DOHH2 (cell line): ENCODE measurements at regions not wholly inside any gene's neighbourhood (a gene's known extent, or its start where the extent isn't known, plus 50 kb on each side); places are given as distances from the start of the nearest gene placed in this dataset.
"Not testable (repeated sequence)": the region's sequence is repeated elsewhere in the genome, so short reads cannot be mapped to it uniquely, and the experiment has no call there.

Experiments used
- H3F3A ChIP-seq: fragments of 200-600 bp; sonication (generic), shearing (Covaris generic); 2 replicates; pipeline ENCODE4 v1.6.0; 2016; ENCODE audit warnings: antibody characterized with exemption, mild to moderate bottlenecking; ENCODE audit not compliant: control insufficient read depth, insufficient read depth
- H3K27ac ChIP-seq: fragments of 200-600 bp; sonication (generic); 2 replicates; pipeline ENCODE4 v1.5.1; 2014; ENCODE audit warnings: low read depth, mild to moderate bottlenecking, low read length, moderate library complexity
- H3K27me3 ChIP-seq: fragments of 200-600 bp; sonication (generic); 2 replicates; pipeline ENCODE4 v1.6.1; 2014; ENCODE audit warnings: mild to moderate bottlenecking, low read length, mixed read lengths; ENCODE audit not compliant: control insufficient read depth
- H3K36me3 ChIP-seq: fragments of 200-600 bp; sonication (generic); 2 replicates; pipeline ENCODE4 v1.6.1; 2014; ENCODE audit warnings: mild to moderate bottlenecking, low read length, moderate library complexity, mixed read lengths; ENCODE audit not compliant: control insufficient read depth
- H3K4me1 ChIP-seq: fragments of 200-600 bp; sonication (generic); 2 replicates; pipeline ENCODE4 v1.6.1; 2014; ENCODE audit warnings: mild to moderate bottlenecking, low read length, mixed read lengths; ENCODE audit not compliant: control insufficient read depth
- H3K4me2 ChIP-seq: fragments of 200-600 bp; sonication (generic); 2 replicates; pipeline ENCODE4 v1.6.0; 2014; ENCODE audit warnings: mild to moderate bottlenecking, low read length, moderate library complexity
- H3K4me3 ChIP-seq: fragments of 200-600 bp; sonication (generic); 2 replicates; pipeline ENCODE4 v1.5.1; 2014; ENCODE audit warnings: mild to moderate bottlenecking, low read length, mixed read lengths
- H3K79me2 ChIP-seq: fragments of 200-600 bp; sonication (generic); 2 replicates; pipeline ENCODE4 v1.6.1; 2014; ENCODE audit warnings: mild to moderate bottlenecking, low read length, mixed read lengths; ENCODE audit not compliant: control insufficient read depth
- H3K9me2 ChIP-seq: fragments of 200-600 bp; sonication (generic); replicated peaks from 2 replicates; pipeline ENCODE4 v1.6.1; 2014; ENCODE audit warnings: mild to moderate bottlenecking, low read length, mixed read lengths; ENCODE audit not compliant: control insufficient read depth
- H3K9me3 ChIP-seq: fragments of 200-600 bp; sonication (generic); 2 replicates; pipeline ENCODE4 v1.6.1; 2014; ENCODE audit warnings: antibody characterized with exemption, low read length, mixed read lengths; ENCODE audit not compliant: control insufficient read depth, insufficient read depth
- H4K20me1 ChIP-seq: fragments of 200-600 bp; sonication (generic); 2 replicates; pipeline ENCODE4 v1.6.0; 2014; ENCODE audit warnings: low read depth, mild to moderate bottlenecking, antibody characterized with exemption, low read length, moderate library complexity; ENCODE audit not compliant: control insufficient read depth, insufficient read depth
- EZH2phosphoT487 ChIP-seq: fragments of 200-600 bp; sonication (generic); IDR thresholded peaks from 2 replicates; pipeline ENCODE4 v1.6.1; 2017; ENCODE audit warnings: borderline replicate concordance, mild to moderate bottlenecking, antibody characterized with exemption, low read length, moderate library complexity, mixed read lengths
- TF ChIP-seq, protein P1 (sequence below): fragments of 200-600 bp; sonication (generic); IDR thresholded peaks from one replicate; pipeline ENCODE4 v1.5.1; 2014; ENCODE audit warnings: antibody characterized with exemption, mild to moderate bottlenecking, low read depth, low read length; ENCODE audit not compliant: poor library complexity, severe bottlenecking

DNA sequence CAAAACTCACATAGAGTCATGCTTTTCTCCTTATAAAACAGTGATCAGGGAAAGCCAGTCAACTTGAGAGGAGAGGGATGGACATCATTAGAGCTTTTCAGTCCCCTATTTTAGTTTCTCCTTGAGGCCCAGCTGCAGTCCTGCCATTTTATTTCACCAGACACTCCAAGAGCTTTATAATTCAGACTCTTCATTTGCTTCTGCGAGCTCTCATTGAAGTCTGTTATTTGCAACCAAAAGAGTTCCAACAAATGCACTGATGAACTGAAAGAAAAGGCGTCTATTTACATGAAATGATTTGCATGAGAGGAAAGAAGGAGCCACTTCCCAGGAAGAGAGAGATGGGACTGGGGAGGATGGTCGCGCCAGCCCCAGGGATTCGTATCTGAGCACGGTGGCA is 86.8 kb downstream of the NDUFA12 start:
- TF ChIP-seq, protein P1, sequence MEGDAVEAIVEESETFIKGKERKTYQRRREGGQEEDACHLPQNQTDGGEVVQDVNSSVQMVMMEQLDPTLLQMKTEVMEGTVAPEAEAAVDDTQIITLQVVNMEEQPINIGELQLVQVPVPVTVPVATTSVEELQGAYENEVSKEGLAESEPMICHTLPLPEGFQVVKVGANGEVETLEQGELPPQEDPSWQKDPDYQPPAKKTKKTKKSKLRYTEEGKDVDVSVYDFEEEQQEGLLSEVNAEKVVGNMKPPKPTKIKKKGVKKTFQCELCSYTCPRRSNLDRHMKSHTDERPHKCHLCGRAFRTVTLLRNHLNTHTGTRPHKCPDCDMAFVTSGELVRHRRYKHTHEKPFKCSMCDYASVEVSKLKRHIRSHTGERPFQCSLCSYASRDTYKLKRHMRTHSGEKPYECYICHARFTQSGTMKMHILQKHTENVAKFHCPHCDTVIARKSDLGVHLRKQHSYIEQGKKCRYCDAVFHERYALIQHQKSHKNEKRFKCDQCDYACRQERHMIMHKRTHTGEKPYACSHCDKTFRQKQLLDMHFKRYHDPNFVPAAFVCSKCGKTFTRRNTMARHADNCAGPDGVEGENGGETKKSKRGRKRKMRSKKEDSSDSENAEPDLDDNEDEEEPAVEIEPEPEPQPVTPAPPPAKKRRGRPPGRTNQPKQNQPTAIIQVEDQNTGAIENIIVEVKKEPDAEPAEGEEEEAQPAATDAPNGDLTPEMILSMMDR, result no peak
- no peak for TF ChIP-seq EZH2phosphoT487
- H3F3A ChIP-seq, result no peaks in the 10 kb centered on the region
- no peaks in the 10 kb centered on the region for H3K9me2 ChIP-seq
- H4K20me1 ChIP-seq, result no peaks in the 10 kb centered on the region
- H3K4me1 ChIP-seq, result no peaks in the 10 kb centered on the region
- H3K79me2 ChIP-seq, result no peaks in the 10 kb centered on the region
- H3K27ac ChIP-seq, result no peak overlapping the region
- no peaks in the 10 kb centered on the region for H3K36me3 ChIP-seq
- no peak overlapping the region for H3K4me2 ChIP-seq
- H3K4me3 ChIP-seq, result no peak overlapping the region
- no peaks in the 10 kb centered on the region for H3K9me3 ChIP-seq
- no peaks in the 10 kb centered on the region for H3K27me3 ChIP-seq

DNA sequence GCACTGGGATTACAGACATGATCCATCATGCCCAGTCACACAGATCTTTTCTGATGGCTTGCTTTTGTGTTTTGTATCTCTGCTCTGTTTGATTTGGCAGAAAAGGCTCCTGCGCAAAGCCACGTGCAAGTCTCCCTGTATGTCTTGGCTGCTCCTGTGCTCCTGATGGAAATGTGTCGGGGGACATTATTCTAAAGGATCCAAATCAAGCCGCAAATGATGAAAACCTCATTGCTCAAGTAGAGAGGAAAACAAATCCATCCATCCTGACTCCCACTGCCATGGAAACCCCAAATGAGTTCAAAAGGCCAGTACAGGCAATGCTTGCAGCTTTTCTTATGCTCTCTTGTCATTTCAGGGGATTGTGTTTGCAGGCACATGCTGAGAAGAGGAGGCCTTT is 93.8 kb downstream of the NDUFA12 start:
- TF ChIP-seq, protein P1, result no peak
- no peak for TF ChIP-seq EZH2phosphoT487
- no peaks in the 10 kb centered on the region for H3K27me3 ChIP-seq
- no peaks in the 10 kb centered on the region for H3K9me2 ChIP-seq
- H3K4me1 ChIP-seq, result no peaks in the 10 kb centered on the region
- no peaks in the 10 kb centered on the region for H3K9me3 ChIP-seq
- H3F3A ChIP-seq, result no peaks in the 10 kb centered on the region
- H3K4me2 ChIP-seq, result no peak overlapping the region
- H3K36me3 ChIP-seq, result no peaks in the 10 kb centered on the region
- H4K20me1 ChIP-seq, result no peaks in the 10 kb centered on the region
- no peak overlapping the region for H3K4me3 ChIP-seq
- H3K27ac ChIP-seq, result no peak overlapping the region
- H3K79me2 ChIP-seq, result no peaks in the 10 kb centered on the region

DNA sequence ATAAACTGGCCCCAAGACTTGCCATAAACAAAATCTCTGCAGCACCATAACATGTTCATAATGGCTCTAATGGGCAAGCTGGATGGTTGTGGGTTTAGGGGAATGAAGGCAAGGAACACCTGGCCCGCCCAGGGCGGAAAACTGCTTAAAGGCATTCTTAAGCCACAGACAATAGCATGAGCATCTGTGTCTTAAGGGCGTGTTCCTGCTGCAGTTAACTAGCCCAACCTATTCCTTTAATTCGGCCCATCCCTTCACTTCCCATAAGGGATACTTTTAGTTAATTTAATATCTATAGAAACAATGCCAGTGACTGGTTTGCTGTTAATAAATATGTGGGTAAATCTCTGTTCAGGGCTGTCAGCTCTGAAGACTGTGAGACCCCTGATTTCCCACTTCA is 97.7 kb downstream of the NDUFA12 start:
- H3K4me1 ChIP-seq, H3K4me2 ChIP-seq, H3K79me2 ChIP-seq, H3K27ac ChIP-seq, H3K36me3 ChIP-seq, H3K4me3 ChIP-seq, H3K27me3 ChIP-seq, H4K20me1 ChIP-seq, H3F3A ChIP-seq, H3K9me2 ChIP-seq, H3K9me3 ChIP-seq: not testable (repeated sequence)

DNA sequence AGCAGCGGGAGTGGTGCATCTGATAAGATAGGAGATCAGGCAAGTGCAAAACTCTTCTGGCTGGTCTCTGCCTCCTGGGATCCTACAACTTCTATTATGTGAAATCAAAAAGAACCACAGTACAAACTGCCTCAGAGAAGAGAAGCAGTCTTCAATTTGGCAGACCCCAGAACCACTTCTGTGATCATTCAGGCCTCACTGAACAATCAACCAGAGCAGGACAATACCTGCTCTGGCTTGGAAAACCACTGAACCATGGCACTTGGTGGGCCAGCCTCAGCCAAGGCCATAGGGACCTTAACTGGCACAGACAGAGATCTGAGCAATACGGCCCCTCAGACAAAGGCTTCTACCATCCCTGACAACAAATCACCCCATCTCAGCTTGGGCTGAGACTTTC is 103.0 kb downstream of the NDUFA12 start:
- Histone ChIP-seq H3K9me2 (no peaks in the 10 kb centered on the region), H3K9me3 (no peaks in the 10 kb centered on the region), H3K4me1 (no peaks in the 10 kb centered on the region), H3K27me3 (peaks cover 6% of the 10 kb centered on the region; the same call in 1 of the 2 replicates), H3K36me3 (no peaks in the 10 kb centered on the region), H3K27ac (no peak overlapping the region), H3K4me3 (no peak overlapping the region), H3K4me2 (no peak overlapping the region), H4K20me1 (no peaks in the 10 kb centered on the region), H3K79me2 (no peaks in the 10 kb centered on the region), H3F3A (no peaks in the 10 kb centered on the region)
- TF ChIP-seq, protein P1, result no peak
- no peak for TF ChIP-seq EZH2phosphoT487
